ENCODE measurements at regions not wholly inside any gene's neighbourhood (a gene's known extent, or its start where the extent isn't known, plus 50 kb on each side); places are given as distances from the start of the nearest gene placed in this dataset.

- Histone ChIP-seq H3K4me3 (ENCODE audit: low read length in 2 of 2) (no peak overlapping the region), H3K9ac (ENCODE audit: low read length in 2 of 2) (no peak overlapping the region), H3K27ac (ENCODE audit: low read length) (no peak overlapping the region), H3K4me1 (ENCODE audit: control insufficient read depth, insufficient read depth, low read length) (no peaks in the 10 kb centered on the region), H3K36me3 (ENCODE audit: control insufficient read depth in 2 of 2, insufficient read depth in 2 of 2, low read length in 2 of 2) (no peaks in the 10 kb centered on the region), H3K9me3 (ENCODE audit: control insufficient read depth in 2 of 2, low read length in 2 of 2) (no peaks in the 10 kb centered on the region), H3K27me3 (ENCODE audit: control insufficient read depth in 1 of 2, insufficient read depth in 2 of 2, low read length in 2 of 2) (no peaks in the 10 kb centered on the region)
These were observed 92.0 kb upstream of the BARHL2 start for GRCh38 chr1:90809093-90809492.

- Histone ChIP-seq H3K36me3 (ENCODE audit: control insufficient read depth in 2 of 2, insufficient read depth in 2 of 2, low read length in 2 of 2) (no peaks in the 10 kb centered on the region), H3K4me3 (ENCODE audit: low read length in 2 of 2) (no peak overlapping the region), H3K27me3 (ENCODE audit: control insufficient read depth in 1 of 2, insufficient read depth in 2 of 2, low read length in 2 of 2) (no peaks in the 10 kb centered on the region), H3K9me3 (ENCODE audit: control insufficient read depth in 2 of 2, low read length in 2 of 2) (no peaks in the 10 kb centered on the region), H3K4me1 (ENCODE audit: control insufficient read depth, insufficient read depth, low read length) (no peaks in the 10 kb centered on the region), H3K27ac (ENCODE audit: low read length) (no peak overlapping the region), H3K9ac (ENCODE audit: low read length in 2 of 2) (no peak overlapping the region)
These were observed 90.2 kb upstream of the BARHL2 start for GRCh38 chr1:90807329-90807728.

GRCh38 chr1:90802622-90803021 is 85.5 kb upstream of the BARHL2 start:
- no peak overlapping the region for H3K9ac ChIP-seq (ENCODE audit: low read length in 2 of 2)
- H3K27me3 ChIP-seq (ENCODE audit: control insufficient read depth in 1 of 2, insufficient read depth in 2 of 2, low read length in 2 of 2), result peaks cover 0 to 2% of the 10 kb centered on the region in 2 donors
- H3K36me3 ChIP-seq (ENCODE audit: control insufficient read depth in 2 of 2, insufficient read depth in 2 of 2, low read length in 2 of 2), result no peaks in the 10 kb centered on the region
- no peak overlapping the region for H3K4me3 ChIP-seq (ENCODE audit: low read length in 2 of 2)
- no peaks in the 10 kb centered on the region for H3K4me1 ChIP-seq (ENCODE audit: control insufficient read depth, insufficient read depth, low read length)
- no peaks in the 10 kb centered on the region for H3K9me3 ChIP-seq (ENCODE audit: control insufficient read depth in 2 of 2, low read length in 2 of 2)
- H3K27ac ChIP-seq (ENCODE audit: low read length), result no peak overlapping the region

- Histone ChIP-seq H3K27me3 (ENCODE audit: control insufficient read depth in 1 of 2, insufficient read depth in 2 of 2, low read length in 2 of 2) (peaks cover 0 to 2% of the 10 kb centered on the region in 2 donors), H3K36me3 (ENCODE audit: control insufficient read depth in 2 of 2, insufficient read depth in 2 of 2, low read length in 2 of 2) (no peaks in the 10 kb centered on the region), H3K9me3 (ENCODE audit: control insufficient read depth in 2 of 2, low read length in 2 of 2) (no peaks in the 10 kb centered on the region), H3K9ac (ENCODE audit: low read length in 2 of 2) (no peak overlapping the region), H3K4me1 (ENCODE audit: control insufficient read depth, insufficient read depth, low read length) (no peaks in the 10 kb centered on the region), H3K27ac (ENCODE audit: low read length) (no peak overlapping the region), H3K4me3 (ENCODE audit: low read length in 2 of 2) (no peak overlapping the region)
These were observed 83.1 kb upstream of the BARHL2 start for GRCh38 chr1:90800012-90800717.

- no peaks in the 10 kb centered on the region for H3K36me3 ChIP-seq (ENCODE audit: control insufficient read depth in 2 of 2, insufficient read depth in 2 of 2, low read length in 2 of 2)
- H3K4me1 ChIP-seq (ENCODE audit: control insufficient read depth, insufficient read depth, low read length), result no peaks in the 10 kb centered on the region
- H3K27ac ChIP-seq (ENCODE audit: low read length), result no peak overlapping the region
- no peak overlapping the region for H3K4me3 ChIP-seq (ENCODE audit: low read length in 2 of 2)
- peaks cover 0 to 2% of the 10 kb centered on the region in 2 donors for H3K27me3 ChIP-seq (ENCODE audit: control insufficient read depth in 1 of 2, insufficient read depth in 2 of 2, low read length in 2 of 2)
- H3K9ac ChIP-seq (ENCODE audit: low read length in 2 of 2), result no peak overlapping the region
- H3K9me3 ChIP-seq (ENCODE audit: control insufficient read depth in 2 of 2, low read length in 2 of 2), result no peaks in the 10 kb centered on the region
These were observed 82.2 kb upstream of the BARHL2 start for GRCh38 chr1:90799326-90799725.

GRCh38 chr1:90798883-90799282 is 81.8 kb upstream of the BARHL2 start:
- Histone ChIP-seq H3K9me3 (ENCODE audit: control insufficient read depth in 2 of 2, low read length in 2 of 2) (no peaks in the 10 kb centered on the region), H3K27me3 (ENCODE audit: control insufficient read depth in 1 of 2, insufficient read depth in 2 of 2, low read length in 2 of 2) (peaks cover 0 to 2% of the 10 kb centered on the region in 2 donors), H3K4me3 (ENCODE audit: low read length in 2 of 2) (no peak overlapping the region), H3K4me1 (ENCODE audit: control insufficient read depth, insufficient read depth, low read length) (no peaks in the 10 kb centered on the region), H3K9ac (ENCODE audit: low read length in 2 of 2) (no peak overlapping the region), H3K27ac (ENCODE audit: low read length) (no peak overlapping the region), H3K36me3 (ENCODE audit: control insufficient read depth in 2 of 2, insufficient read depth in 2 of 2, low read length in 2 of 2) (no peaks in the 10 kb centered on the region)

GRCh38 chr1:90798344-90798743 is 81.2 kb upstream of the BARHL2 start:
- H3K36me3 ChIP-seq (ENCODE audit: control insufficient read depth in 2 of 2, insufficient read depth in 2 of 2, low read length in 2 of 2), result no peaks in the 10 kb centered on the region
- no peak overlapping the region for H3K4me3 ChIP-seq (ENCODE audit: low read length in 2 of 2)
- no peak overlapping the region for H3K27ac ChIP-seq (ENCODE audit: low read length)
- peaks cover 0 to 2% of the 10 kb centered on the region in 2 donors for H3K27me3 ChIP-seq (ENCODE audit: control insufficient read depth in 1 of 2, insufficient read depth in 2 of 2, low read length in 2 of 2)
- H3K9me3 ChIP-seq (ENCODE audit: control insufficient read depth in 2 of 2, low read length in 2 of 2), result no peaks in the 10 kb centered on the region
- H3K4me1 ChIP-seq (ENCODE audit: control insufficient read depth, insufficient read depth, low read length), result no peaks in the 10 kb centered on the region
- H3K9ac ChIP-seq (ENCODE audit: low read length in 2 of 2), result no peak overlapping the region

- H3K36me3 ChIP-seq (ENCODE audit: control insufficient read depth in 2 of 2, insufficient read depth in 2 of 2, low read length in 2 of 2), result no peaks in the 10 kb centered on the region
- no peaks in the 10 kb centered on the region for H3K9me3 ChIP-seq (ENCODE audit: control insufficient read depth in 2 of 2, low read length in 2 of 2)
These were observed 78.3 kb upstream of the BARHL2 start for GRCh38 chr1:90795431-90795830.

GRCh38 chr1:90786709-90787108 is 69.6 kb upstream of the BARHL2 start:
- no peaks in the 10 kb centered on the region for H3K36me3 ChIP-seq (ENCODE audit: control insufficient read depth in 2 of 2, insufficient read depth in 2 of 2, low read length in 2 of 2)
- H3K9ac ChIP-seq (ENCODE audit: low read length in 2 of 2), result no peak overlapping the region
- no peaks in the 10 kb centered on the region for H3K4me1 ChIP-seq (ENCODE audit: control insufficient read depth, insufficient read depth, low read length)
- H3K27me3 ChIP-seq (ENCODE audit: control insufficient read depth in 1 of 2, insufficient read depth in 2 of 2, low read length in 2 of 2), result no peaks in the 10 kb centered on the region
- H3K9me3 ChIP-seq (ENCODE audit: control insufficient read depth in 2 of 2, low read length in 2 of 2), result peaks cover 0 to 9% of the 10 kb centered on the region in 2 donors
- no peak overlapping the region for H3K27ac ChIP-seq (ENCODE audit: low read length)
- no peak overlapping the region for H3K4me3 ChIP-seq (ENCODE audit: low read length in 2 of 2)

More at GRCh38 chr1:90795431-90795830, 78.3 kb upstream of the BARHL2 start:
- Histone ChIP-seq H3K27me3 (ENCODE audit: control insufficient read depth in 1 of 2, insufficient read depth in 2 of 2, low read length in 2 of 2) (no peaks in the 10 kb centered on the region), H3K4me3 (ENCODE audit: low read length in 2 of 2) (no peak overlapping the region), H3K9ac (ENCODE audit: low read length in 2 of 2) (no peak overlapping the region), H3K4me1 (ENCODE audit: control insufficient read depth, insufficient read depth, low read length) (no peaks in the 10 kb centered on the region), H3K27ac (ENCODE audit: low read length) (no peak overlapping the region)

- no peaks in the 10 kb centered on the region for H3K36me3 ChIP-seq (ENCODE audit: control insufficient read depth in 2 of 2, insufficient read depth in 2 of 2, low read length in 2 of 2)
- H3K27me3 ChIP-seq (ENCODE audit: control insufficient read depth in 1 of 2, insufficient read depth in 2 of 2, low read length in 2 of 2), result no peaks in the 10 kb centered on the region
- no peaks in the 10 kb centered on the region for H3K4me1 ChIP-seq (ENCODE audit: control insufficient read depth, insufficient read depth, low read length)
- H3K9me3 ChIP-seq (ENCODE audit: control insufficient read depth in 2 of 2, low read length in 2 of 2), result no peaks in the 10 kb centered on the region
- no peak overlapping the region for H3K4me3 ChIP-seq (ENCODE audit: low read length in 2 of 2)
- H3K9ac ChIP-seq (ENCODE audit: low read length in 2 of 2), result no peak overlapping the region
- H3K27ac ChIP-seq (ENCODE audit: low read length), result no peak overlapping the region
These were observed 67.2 kb upstream of the BARHL2 start for GRCh38 chr1:90784186-90784847.

- no peak overlapping the region for H3K4me3 ChIP-seq (ENCODE audit: low read length in 2 of 2)
- H3K9ac ChIP-seq (ENCODE audit: low read length in 2 of 2), result no peak overlapping the region
- H3K4me1 ChIP-seq (ENCODE audit: control insufficient read depth, insufficient read depth, low read length), result no peaks in the 10 kb centered on the region
- H3K36me3 ChIP-seq (ENCODE audit: control insufficient read depth in 2 of 2, insufficient read depth in 2 of 2, low read length in 2 of 2), result no peaks in the 10 kb centered on the region
- no peak overlapping the region for H3K27ac ChIP-seq (ENCODE audit: low read length)
- no peaks in the 10 kb centered on the region for H3K9me3 ChIP-seq (ENCODE audit: control insufficient read depth in 2 of 2, low read length in 2 of 2)
- no peaks in the 10 kb centered on the region for H3K27me3 ChIP-seq (ENCODE audit: control insufficient read depth in 1 of 2, insufficient read depth in 2 of 2, low read length in 2 of 2)
These were observed 66.1 kb upstream of the BARHL2 start for GRCh38 chr1:90783181-90783580.

All from stomach smooth muscle (tissue), 2 donors.